Activated naive CD4-positive, alpha-beta T cell treated with anti-CD3 and anti-CD28 coated beads, Interleukin-2, amount 10 ng/mL, durations not matched to agents 7 days and 5 days (primary cell): ENCODE measurements at regions not wholly inside any gene's neighbourhood (a gene's known extent, or its start where the extent isn't known, plus 50 kb on each side); places are given as distances from the start of the nearest gene placed in this dataset.
A peak's percentile ranks its signal among the peaks of the same experiment; 100 is the strongest.

Experiments
- CTCF ChIA-PET: fragments of 350-600 bp; sonication (Branson Sonifier 250); formaldehyde crosslinking; loops from one replicate; lab custom pipeline; 2021; ENCODE audit warnings: antibody characterized with exemption; lab: Charles Lee
- DNase-seq: peaks from one replicate; pipeline ENCODE4 v3.0.0-alpha.2; 2020
- H3K27ac Mint-ChIP-seq: one replicate; pipeline ENCODE4 v1.8.0; 2021; ENCODE audit warnings: mild to moderate bottlenecking, moderate library complexity, mixed read lengths
- H3K27me3 Mint-ChIP-seq: one replicate; pipeline ENCODE4 v1.8.0; 2021; ENCODE audit warnings: mild to moderate bottlenecking, mixed read lengths
- H3K36me3 Mint-ChIP-seq: one replicate; pipeline ENCODE4 v1.8.0; 2021; ENCODE audit warnings: mixed read lengths
- H3K4me1 Mint-ChIP-seq: one replicate; pipeline ENCODE4 v1.8.0; 2021; ENCODE audit warnings: mixed read lengths
- H3K4me3 Mint-ChIP-seq: one replicate; pipeline ENCODE4 v1.8.0; 2021; ENCODE audit warnings: mild to moderate bottlenecking, moderate library complexity, mixed read lengths
- H3K9me3 Mint-ChIP-seq: one replicate; pipeline ENCODE4 v1.8.0; 2021; ENCODE audit warnings: mixed read lengths

- no peak for DNase-seq
- H3K27me3 Mint-ChIP-seq, result peaks cover 5% of the 10 kb centered on the region
- H3K27ac Mint-ChIP-seq, result no peak overlapping the region
- no peaks in the 10 kb centered on the region for H3K36me3 Mint-ChIP-seq
- H3K9me3 Mint-ChIP-seq, result no peaks in the 10 kb centered on the region
- H3K4me3 Mint-ChIP-seq, result no peak overlapping the region
- peaks cover 10% of the 10 kb centered on the region for H3K4me1 Mint-ChIP-seq
- CTCF ChIA-PET, result no interaction called here
Measured at GRCh38 chr21:25402134-25402961, 204.9 kb downstream of the MRPL39 start.

DNA sequence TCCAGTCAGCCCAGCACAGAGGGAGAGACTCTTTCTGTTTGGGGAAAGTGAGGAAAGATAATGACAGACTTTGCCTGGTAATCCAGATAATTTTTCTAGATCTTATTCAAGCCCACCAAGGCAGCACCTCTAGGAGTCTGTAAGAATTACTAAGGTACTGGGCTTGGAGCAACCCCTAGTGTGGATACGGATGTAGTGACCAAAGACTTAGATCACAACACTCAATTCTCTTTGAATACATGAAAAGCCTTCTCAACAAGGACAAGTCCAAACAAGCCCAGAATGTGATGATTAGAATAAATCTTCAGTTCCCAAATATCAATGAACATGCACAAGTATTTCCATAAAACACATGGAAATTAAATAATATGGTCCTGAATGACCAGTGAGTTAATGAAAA is 206.9 kb downstream of the MRPL39 start:
- CTCF ChIA-PET, result no interaction called here
- no peak overlapping the region for H3K27ac Mint-ChIP-seq

DNA sequence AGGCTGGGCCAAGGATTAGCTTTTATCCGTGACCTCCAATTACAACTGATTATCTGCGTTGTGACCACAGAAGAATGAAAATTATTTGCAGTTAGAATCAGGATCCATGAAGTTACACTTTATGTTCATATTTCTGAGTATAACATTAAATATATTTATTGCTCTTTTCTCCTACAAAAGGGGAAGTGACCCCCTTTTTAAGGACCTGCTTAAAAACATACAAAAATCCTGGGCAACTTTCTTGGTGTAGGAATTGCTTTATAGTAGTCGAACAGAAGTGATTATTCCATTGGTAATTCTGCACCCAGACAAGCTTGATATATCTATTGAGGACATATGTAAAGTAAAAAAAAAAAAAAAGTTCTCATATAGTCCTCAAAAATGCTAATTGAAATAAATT is 208.7 kb downstream of the MRPL39 start:
- peaks cover 8% of the 10 kb centered on the region for H3K27me3 Mint-ChIP-seq
- H3K4me3 Mint-ChIP-seq, result no peak overlapping the region
- peaks cover 9% of the 10 kb centered on the region for H3K4me1 Mint-ChIP-seq
- CTCF ChIA-PET, result no interaction called here
- H3K27ac Mint-ChIP-seq, result no peak overlapping the region
- DNase-seq, result no peak
- H3K9me3 Mint-ChIP-seq, result no peaks in the 10 kb centered on the region
- no peaks in the 10 kb centered on the region for H3K36me3 Mint-ChIP-seq

More for the DNA sequence above, 206.9 kb downstream of the MRPL39 start:
- Mint-ChIP-seq H3K4me1 (peaks cover 9% of the 10 kb centered on the region), H3K9me3 (no peaks in the 10 kb centered on the region), H3K4me3 (no peak overlapping the region), H3K27me3 (peaks cover 8% of the 10 kb centered on the region), H3K36me3 (no peaks in the 10 kb centered on the region)
- DNase-seq, result no peak

DNA sequence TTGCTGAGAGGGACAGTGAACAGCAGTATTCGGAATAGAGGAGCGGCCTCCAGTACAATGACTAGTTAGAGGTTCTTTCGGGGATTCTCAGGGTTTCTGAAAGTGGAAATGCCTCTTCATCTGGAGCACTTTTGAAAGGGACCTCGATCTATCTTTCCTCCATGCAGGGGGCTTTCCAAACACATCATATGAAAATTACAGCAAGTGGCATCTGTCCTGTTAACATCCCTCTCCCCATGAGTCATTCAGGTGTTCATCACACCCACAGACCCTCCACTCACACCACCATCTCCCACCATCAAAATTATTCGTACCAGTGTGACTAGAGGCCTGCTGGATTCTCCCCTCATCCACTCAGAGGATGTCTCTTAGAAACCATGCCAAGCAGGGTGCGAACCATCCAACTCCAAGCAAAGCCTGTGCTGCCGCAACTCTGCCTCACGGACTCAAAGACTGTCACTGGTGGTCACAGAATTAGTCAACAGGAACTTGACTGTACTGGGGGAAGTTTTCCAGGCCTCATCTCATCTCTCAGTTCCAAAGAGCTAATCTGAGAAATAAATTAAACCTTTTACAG is 211.1 kb downstream of the MRPL39 start:
- H3K36me3 Mint-ChIP-seq, result no peaks in the 10 kb centered on the region
- H3K27me3 Mint-ChIP-seq, result peaks cover 3% of the 10 kb centered on the region
- no peaks in the 10 kb centered on the region for H3K9me3 Mint-ChIP-seq
- no peak overlapping the region for H3K27ac Mint-ChIP-seq
- H3K4me1 Mint-ChIP-seq, result peaks cover 6% of the 10 kb centered on the region
- DNase-seq, result peak; percentile 32
- CTCF ChIA-PET, result no interaction called here
- no peak overlapping the region for H3K4me3 Mint-ChIP-seq

- Mint-ChIP-seq H3K9me3 (no peaks in the 10 kb centered on the region), H3K4me1 (peaks cover 6% of the 10 kb centered on the region), H3K4me3 (no peak overlapping the region), H3K27ac (no peak overlapping the region), H3K36me3 (no peaks in the 10 kb centered on the region), H3K27me3 (peaks cover 3% of the 10 kb centered on the region)
- CTCF ChIA-PET, result no interaction called here
- DNase-seq, result no peak
Measured at GRCh38 chr21:25391777-25392176, 215.5 kb downstream of the MRPL39 start.

DNA sequence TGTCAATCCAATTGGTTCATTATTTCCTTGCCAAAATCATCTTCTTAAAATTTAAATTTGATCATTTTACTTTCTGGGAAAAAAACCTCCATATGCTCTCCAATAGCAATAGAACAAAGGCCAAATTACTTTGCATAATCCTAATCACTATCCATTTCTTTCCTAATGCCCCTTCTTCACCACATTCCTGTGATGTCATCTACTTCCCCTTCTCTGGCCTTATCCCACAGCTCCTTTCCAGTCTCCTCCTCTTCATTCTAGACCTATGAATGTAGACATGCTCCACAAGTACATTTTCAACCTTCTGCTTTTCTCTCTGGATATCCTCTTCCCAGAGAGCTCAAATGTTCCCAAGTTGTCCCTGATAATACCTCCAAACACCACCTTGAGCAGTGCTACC is 216.6 kb downstream of the MRPL39 start:
- no peaks in the 10 kb centered on the region for H3K9me3 Mint-ChIP-seq
- no peak overlapping the region for H3K4me3 Mint-ChIP-seq
- CTCF ChIA-PET, result interaction anchor here (0.8 to 1.0 kb wide), 2 partner anchors 30 to 1015 kb away, joined by 4 read pairs; no protein-coding TSS in a partner anchor
- no peak for DNase-seq
- H3K4me1 Mint-ChIP-seq, result no peaks in the 10 kb centered on the region
- H3K27me3 Mint-ChIP-seq, result no peaks in the 10 kb centered on the region
- no peak overlapping the region for H3K27ac Mint-ChIP-seq
- H3K36me3 Mint-ChIP-seq, result no peaks in the 10 kb centered on the region

- no peaks in the 10 kb centered on the region for H3K9me3 Mint-ChIP-seq
- H3K4me3 Mint-ChIP-seq, result no peak overlapping the region
- H3K36me3 Mint-ChIP-seq, result no peaks in the 10 kb centered on the region
- CTCF ChIA-PET, result interaction anchor here (0.6 to 1.6 kb wide), 5 partner anchors 10 to 176 kb away, joined by 3 to 4 read pairs (median 3); no protein-coding TSS in a partner anchor
- DNase-seq, result no peak
- H3K27me3 Mint-ChIP-seq, result no peaks in the 10 kb centered on the region
- H3K4me1 Mint-ChIP-seq, result peaks cover 2% of the 10 kb centered on the region
- H3K27ac Mint-ChIP-seq, result no peak overlapping the region
Measured at GRCh38 chr21:25387665-25388064, 219.6 kb downstream of the MRPL39 start.

GRCh38 chr21:25385911-25386474 is 221.3 kb downstream of the MRPL39 start:
- peaks cover under 1% of the 10 kb centered on the region for H3K27me3 Mint-ChIP-seq

GRCh38 chr21:25385341-25385740 is 221.9 kb downstream of the MRPL39 start:
- DNase-seq, result no peak
- H3K4me1 Mint-ChIP-seq, result peaks cover 2% of the 10 kb centered on the region
- no peaks in the 10 kb centered on the region for H3K9me3 Mint-ChIP-seq
- H3K4me3 Mint-ChIP-seq, result no peak overlapping the region
- CTCF ChIA-PET, result interaction anchor here (0.9 to 2.8 kb wide), 8 partner anchors 14 to 102 kb away, joined by 3 to 21 read pairs (median 4); no protein-coding TSS in a partner anchor
- peaks cover 6% of the 10 kb centered on the region for H3K27me3 Mint-ChIP-seq
- H3K36me3 Mint-ChIP-seq, result no peaks in the 10 kb centered on the region
- no peak overlapping the region for H3K27ac Mint-ChIP-seq

More at GRCh38 chr21:25385911-25386474, 221.3 kb downstream of the MRPL39 start:
- Mint-ChIP-seq H3K4me1 (peaks cover 2% of the 10 kb centered on the region), H3K27ac (no peak overlapping the region), H3K4me3 (no peak overlapping the region), H3K36me3 (no peaks in the 10 kb centered on the region), H3K9me3 (no peaks in the 10 kb centered on the region)
- DNase-seq, result no peak
- CTCF ChIA-PET, result interaction anchor here (0.5 to 2.8 kb wide), 14 partner anchors 15 to 1010 kb away, joined by 3 to 21 read pairs (median 4); no protein-coding TSS in a partner anchor

DNA sequence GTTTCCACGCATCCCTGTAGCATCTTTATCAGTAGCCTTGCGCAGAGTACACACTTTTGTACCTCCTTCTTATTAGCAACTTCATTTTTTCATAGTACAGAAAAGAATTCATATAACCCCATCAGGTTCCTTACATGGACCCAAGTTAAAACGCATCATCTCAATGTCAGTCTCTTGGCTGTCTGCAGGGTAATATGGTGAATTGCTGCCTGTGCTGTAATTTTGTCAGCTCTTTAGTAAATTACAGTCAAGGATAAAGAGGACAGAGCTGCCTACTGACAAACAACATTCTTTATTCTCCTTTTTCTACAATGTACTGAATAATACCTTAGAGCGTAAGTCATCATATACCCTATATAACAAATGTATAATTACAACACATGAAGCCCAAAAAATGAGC is 222.5 kb downstream of the MRPL39 start:
- H3K27me3 Mint-ChIP-seq, result peaks cover 7% of the 10 kb centered on the region
- peaks cover 2% of the 10 kb centered on the region for H3K4me1 Mint-ChIP-seq
- DNase-seq, result no peak
- H3K36me3 Mint-ChIP-seq, result no peaks in the 10 kb centered on the region
- H3K4me3 Mint-ChIP-seq, result no peak overlapping the region
- no peaks in the 10 kb centered on the region for H3K9me3 Mint-ChIP-seq
- H3K27ac Mint-ChIP-seq, result no peak overlapping the region
- CTCF ChIA-PET, result interaction anchor here (1.1 to 2.8 kb wide), 7 partner anchors 16 to 101 kb away, joined by 3 to 21 read pairs (median 4); no protein-coding TSS in a partner anchor

DNA sequence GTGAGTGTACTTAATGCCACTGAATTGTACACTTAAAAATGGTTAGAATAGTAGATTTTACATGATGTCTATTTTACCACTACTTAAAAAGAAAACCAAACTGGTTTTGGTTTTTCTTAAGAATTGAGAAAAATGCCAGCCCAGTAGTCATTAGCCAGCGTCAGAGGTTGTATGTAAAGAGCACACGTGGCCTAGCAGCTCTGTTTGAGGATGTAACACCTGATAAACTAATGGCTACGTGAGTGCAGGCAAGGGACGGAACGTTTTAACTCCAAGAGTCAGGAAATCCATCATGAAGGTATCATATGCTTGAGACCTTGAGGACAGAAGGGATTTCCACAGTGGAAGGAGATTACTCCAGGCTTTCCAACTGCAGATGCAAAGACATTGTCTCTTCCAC is 223.7 kb downstream of the MRPL39 start:
- Mint-ChIP-seq H3K27ac (no peak overlapping the region), H3K4me3 (no peak overlapping the region), H3K4me1 (peaks cover 2% of the 10 kb centered on the region), H3K27me3 (peaks cover 7% of the 10 kb centered on the region), H3K9me3 (no peaks in the 10 kb centered on the region), H3K36me3 (no peaks in the 10 kb centered on the region)
- no peak for DNase-seq
- CTCF ChIA-PET, result no interaction called here

DNA sequence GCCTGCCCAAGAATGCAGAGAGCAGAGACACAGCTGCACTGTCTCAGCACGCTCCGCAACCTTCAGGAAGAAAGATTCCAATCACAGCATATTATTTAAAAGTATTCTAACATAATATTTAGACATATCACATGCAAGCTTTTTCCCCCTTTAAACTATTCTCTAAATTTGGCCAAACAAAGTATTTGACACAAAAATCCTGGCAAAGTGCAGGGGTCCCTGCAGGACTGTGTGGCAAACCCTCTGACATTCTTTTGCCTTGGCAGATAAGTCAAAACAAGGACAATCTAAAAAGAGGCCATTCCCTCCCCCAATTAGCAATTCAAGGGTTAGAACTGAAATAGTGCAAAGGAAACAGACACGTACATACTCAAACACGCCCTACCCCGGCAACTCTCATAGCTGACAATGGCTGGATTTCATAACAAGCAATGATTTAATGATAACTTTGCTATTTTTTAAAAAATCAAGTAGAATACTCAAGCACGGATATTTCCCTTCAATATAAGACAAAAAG is 225.3 kb downstream of the MRPL39 start:
- Mint-ChIP-seq H3K36me3 (no peaks in the 10 kb centered on the region), H3K27me3 (peaks cover 7% of the 10 kb centered on the region), H3K4me3 (no peak overlapping the region), H3K4me1 (peaks cover 10% of the 10 kb centered on the region), H3K9me3 (peaks cover 2% of the 10 kb centered on the region), H3K27ac (no peak overlapping the region)
- no peak for DNase-seq
- CTCF ChIA-PET, result no interaction called here

GRCh38 chr21:25375675-25376074 is 231.6 kb downstream of the MRPL39 start:
- peaks cover 9% of the 10 kb centered on the region for H3K4me1 Mint-ChIP-seq
- CTCF ChIA-PET, result interaction anchor here (0.8 kb wide), 1 partner anchor 92 kb away, joined by 3 read pairs; no protein-coding TSS in a partner anchor
- peaks cover 7% of the 10 kb centered on the region for H3K27me3 Mint-ChIP-seq
- no peaks in the 10 kb centered on the region for H3K36me3 Mint-ChIP-seq
- no peak overlapping the region for H3K4me3 Mint-ChIP-seq
- no peak for DNase-seq
- no peak overlapping the region for H3K27ac Mint-ChIP-seq
- peaks cover 2% of the 10 kb centered on the region for H3K9me3 Mint-ChIP-seq
